ENCODE measurements at regions not wholly inside any gene's neighbourhood (a gene's known extent, or its start where the extent isn't known, plus 50 kb on each side); places are given as distances from the start of the nearest gene placed in this dataset.

DNA sequence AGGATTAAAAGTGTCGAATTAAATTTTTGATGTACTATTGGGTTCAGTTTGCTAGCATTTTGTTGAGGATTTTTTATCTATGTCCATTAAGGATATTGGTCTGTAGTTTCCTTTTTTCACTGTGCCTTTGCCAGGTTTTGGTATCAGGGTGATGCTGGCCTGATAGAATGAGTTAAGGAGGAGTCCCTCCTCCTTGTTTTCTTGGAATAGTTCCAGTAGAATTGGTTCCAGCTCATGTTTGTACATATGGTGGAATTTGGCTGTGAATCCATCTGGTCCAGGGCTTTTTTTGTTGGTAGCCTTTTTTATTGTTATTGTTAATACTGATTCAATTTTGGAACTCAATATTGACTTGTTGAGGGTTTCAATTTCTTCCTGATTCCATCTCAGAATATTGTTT is 141.8 kb downstream of the SIM1 start:
- TF ChIP-seq, protein P1, sequence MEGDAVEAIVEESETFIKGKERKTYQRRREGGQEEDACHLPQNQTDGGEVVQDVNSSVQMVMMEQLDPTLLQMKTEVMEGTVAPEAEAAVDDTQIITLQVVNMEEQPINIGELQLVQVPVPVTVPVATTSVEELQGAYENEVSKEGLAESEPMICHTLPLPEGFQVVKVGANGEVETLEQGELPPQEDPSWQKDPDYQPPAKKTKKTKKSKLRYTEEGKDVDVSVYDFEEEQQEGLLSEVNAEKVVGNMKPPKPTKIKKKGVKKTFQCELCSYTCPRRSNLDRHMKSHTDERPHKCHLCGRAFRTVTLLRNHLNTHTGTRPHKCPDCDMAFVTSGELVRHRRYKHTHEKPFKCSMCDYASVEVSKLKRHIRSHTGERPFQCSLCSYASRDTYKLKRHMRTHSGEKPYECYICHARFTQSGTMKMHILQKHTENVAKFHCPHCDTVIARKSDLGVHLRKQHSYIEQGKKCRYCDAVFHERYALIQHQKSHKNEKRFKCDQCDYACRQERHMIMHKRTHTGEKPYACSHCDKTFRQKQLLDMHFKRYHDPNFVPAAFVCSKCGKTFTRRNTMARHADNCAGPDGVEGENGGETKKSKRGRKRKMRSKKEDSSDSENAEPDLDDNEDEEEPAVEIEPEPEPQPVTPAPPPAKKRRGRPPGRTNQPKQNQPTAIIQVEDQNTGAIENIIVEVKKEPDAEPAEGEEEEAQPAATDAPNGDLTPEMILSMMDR (IDR thresholded peaks at IDR 0.05), result no peak
- TF ChIP-seq POLR2A (IDR thresholded peaks at IDR 0.05), result no peak
- TF ChIP-seq EP300 (IDR thresholded peaks at IDR 0.05), result no peak
- no peaks in the 10 kb centered on the region for H3K36me3 ChIP-seq
- H3K27me3 ChIP-seq, result no peaks in the 10 kb centered on the region
- no peaks in the 10 kb centered on the region for H3K4me1 ChIP-seq
- no peak overlapping the region for H3K4me3 ChIP-seq
- WGBS, 2 donors, result 94 to 100% methylated on average over 1 of the region's 1 CpG
- DNase-seq (ENCODE audit: low spot score in 2 of 2), result no peak
- H3K27ac ChIP-seq, result no peak overlapping the region
- no peaks in the 10 kb centered on the region for H3K9me3 ChIP-seq

GRCh38 chr6:100320686-100321085 is 144.0 kb downstream of the SIM1 start:
- no peaks in the 10 kb centered on the region for H3K36me3 ChIP-seq
- no peak overlapping the region for H3K4me3 ChIP-seq
- TF ChIP-seq, protein P1 (IDR thresholded peaks at IDR 0.05), result no peak
- no peak for TF ChIP-seq POLR2A (IDR thresholded peaks at IDR 0.05)
- no peak for TF ChIP-seq EP300 (IDR thresholded peaks at IDR 0.05)
- DNase-seq (ENCODE audit: low spot score in 2 of 2), result no peak
- WGBS, 2 donors, result 80 to 86% methylated on average over 1 of the region's 1 CpG
- H3K27ac ChIP-seq, result no peak overlapping the region
- H3K4me1 ChIP-seq, result no peaks in the 10 kb centered on the region
- H3K27me3 ChIP-seq, result no peaks in the 10 kb centered on the region
- H3K9me3 ChIP-seq, result no peaks in the 10 kb centered on the region

- H3K27me3 ChIP-seq, result no peaks in the 10 kb centered on the region
- TF ChIP-seq EP300 (IDR thresholded peaks at IDR 0.05) (no peak), POLR2A (IDR thresholded peaks at IDR 0.05) (no peak)
- TF ChIP-seq, protein P1 (IDR thresholded peaks at IDR 0.05), result no peak
- DNase-seq (ENCODE audit: low spot score in 2 of 2), result no peak
- no peak overlapping the region for H3K4me3 ChIP-seq
- WGBS, 2 donors, result 10 to 12% methylated on average over 1 of the region's 1 CpG
- no peaks in the 10 kb centered on the region for H3K9me3 ChIP-seq
- no peaks in the 10 kb centered on the region for H3K36me3 ChIP-seq
- no peak overlapping the region for H3K27ac ChIP-seq
- no peaks in the 10 kb centered on the region for H3K4me1 ChIP-seq
Measured at GRCh38 chr6:100317031-100317430, 147.7 kb downstream of the SIM1 start.

DNA sequence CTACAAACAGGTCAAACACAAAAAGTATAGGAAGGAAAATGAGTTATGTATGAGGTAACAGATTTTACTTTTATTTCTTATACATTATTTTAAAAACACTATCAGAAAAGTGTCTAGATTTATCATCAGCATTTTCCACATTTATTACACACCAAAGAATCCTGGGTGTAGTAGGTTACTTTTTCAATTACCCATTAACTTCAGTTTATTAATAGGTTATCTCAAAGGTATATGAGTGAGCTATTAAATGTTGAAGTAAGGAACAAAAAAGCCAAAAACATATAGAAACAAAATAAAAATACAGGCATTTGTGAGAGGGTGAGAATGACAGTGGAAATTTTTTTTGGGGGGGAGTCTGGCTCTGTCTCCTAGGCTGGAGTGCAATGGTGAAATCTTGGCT is 150.5 kb downstream of the SIM1 start:
- Histone ChIP-seq H3K4me3 (no peak overlapping the region), H3K36me3 (no peaks in the 10 kb centered on the region), H3K27ac (no peak overlapping the region), H3K27me3 (no peaks in the 10 kb centered on the region), H3K4me1 (no peaks in the 10 kb centered on the region), H3K9me3 (no peaks in the 10 kb centered on the region)
- no peak for TF ChIP-seq POLR2A (IDR thresholded peaks at IDR 0.05)
- no peak for TF ChIP-seq EP300 (IDR thresholded peaks at IDR 0.05)
- TF ChIP-seq, protein P1 (IDR thresholded peaks at IDR 0.05), result no peak
- no peak for DNase-seq (ENCODE audit: low spot score in 2 of 2)

GRCh38 chr6:100311707-100312251 is 152.9 kb downstream of the SIM1 start:
- 71 to 79% methylated on average over 5 of the region's 5 CpGs for WGBS, 2 donors

More at GRCh38 chr6:100311707-100312251, 152.9 kb downstream of the SIM1 start:
- no peaks in the 10 kb centered on the region for H3K4me1 ChIP-seq
- H3K4me3 ChIP-seq, result no peak overlapping the region
- no peak for DNase-seq (ENCODE audit: low spot score in 2 of 2)
- H3K27me3 ChIP-seq, result no peaks in the 10 kb centered on the region
- no peak overlapping the region for H3K27ac ChIP-seq
- no peaks in the 10 kb centered on the region for H3K36me3 ChIP-seq
- H3K9me3 ChIP-seq, result no peaks in the 10 kb centered on the region
- TF ChIP-seq POLR2A (IDR thresholded peaks at IDR 0.05), result no peak
- TF ChIP-seq, protein P1 (IDR thresholded peaks at IDR 0.05), result no peak
- TF ChIP-seq EP300 (IDR thresholded peaks at IDR 0.05), result no peak

Measured in tibial nerve (tissue), 4 donors.